Right atrium auricular region (tissue), 2 donors: ENCODE measurements at regions not wholly inside any gene's neighbourhood (a gene's known extent, or its start where the extent isn't known, plus 50 kb on each side); places are given as distances from the start of the nearest gene placed in this dataset.
"Not testable (repeated sequence)": the region's sequence is repeated elsewhere in the genome, so short reads cannot be mapped to it uniquely, and the experiment has no call there.

Source experiments
- DNase-seq: peaks from one replicate; pipeline ENCODE4 v3.0.0-alpha.2; 2019; ENCODE audit warnings: low spot score
- H3K27ac ChIP-seq, 2 donors: fragments of 200-600 bp; sonication (generic); 1 replicate in 1 of 2; 2 replicates in 1 of 2; pipeline ENCODE4 v1.5.1; 2016 to 2019
- H3K27me3 ChIP-seq, 2 donors: fragments of 200-600 bp; sonication (generic); one replicate each; pipeline versions ENCODE4 v1.5.1 to v1.6.0; 2017 to 2019
- H3K36me3 ChIP-seq: fragments of 200-600 bp; sonication (generic); one replicate; pipeline ENCODE4 v1.5.1; 2016
- H3K4me1 ChIP-seq, 2 donors: fragments of 200-600 bp; sonication (generic); one replicate each; pipeline versions ENCODE4 v1.5.1 to v1.6.0; 2017 to 2019
- H3K4me3 ChIP-seq, 2 donors: fragments of 200-600 bp; sonication (generic); 1 replicate in 1 of 2; 2 replicates in 1 of 2; pipeline ENCODE4 v1.5.1; 2017 to 2019; ENCODE audit warnings: mild to moderate bottlenecking in 1 of 2, moderate library complexity in 1 of 2
- H3K9me3 ChIP-seq, 2 donors: fragments of 200-600 bp; sonication (generic); one replicate each; pipeline ENCODE4 v1.5.1; 2019
- TF ChIP-seq, protein P1 (sequence below), 2 donors: fragments of 200-600 bp; sonication (generic); IDR thresholded peaks; one replicate each; pipeline ENCODE4 v1.5.1; 2019; ENCODE audit warnings: antibody characterized with exemption in 2 of 2

DNA sequence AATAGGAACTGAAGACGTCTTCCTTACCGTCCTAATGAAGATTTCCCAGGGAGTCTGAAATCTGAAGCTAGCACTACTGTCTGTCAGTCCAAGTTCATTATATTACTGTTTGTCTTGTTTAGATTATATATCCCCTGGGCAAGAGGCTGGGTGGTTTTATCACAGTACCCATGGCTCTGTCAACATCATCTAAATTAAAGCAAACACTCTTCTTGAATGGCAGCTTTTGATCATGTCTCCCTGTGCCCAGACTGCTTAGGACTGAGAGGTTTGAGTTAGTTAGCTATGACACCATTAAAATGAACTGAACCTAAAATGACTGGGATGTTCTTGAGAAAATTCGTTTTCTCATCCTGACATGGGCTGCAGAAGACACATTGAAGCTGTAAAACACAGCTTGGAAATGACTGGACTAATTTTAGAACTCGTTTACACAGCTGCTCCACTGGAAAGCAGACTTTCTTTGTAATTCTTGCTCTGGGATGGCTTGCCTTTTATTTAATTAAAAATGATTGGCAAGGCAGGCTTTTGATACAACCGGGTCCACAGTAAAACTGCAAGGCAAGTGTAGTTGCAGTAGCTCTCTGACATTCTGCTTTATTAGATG is 243.5 kb downstream of the MFSD1 start:
- no peaks in the 10 kb centered on the region for H3K9me3 ChIP-seq
- no peak overlapping the region for H3K4me3 ChIP-seq
- DNase-seq = no peak
- H3K36me3 ChIP-seq = no peaks in the 10 kb centered on the region
- TF ChIP-seq, protein P1, sequence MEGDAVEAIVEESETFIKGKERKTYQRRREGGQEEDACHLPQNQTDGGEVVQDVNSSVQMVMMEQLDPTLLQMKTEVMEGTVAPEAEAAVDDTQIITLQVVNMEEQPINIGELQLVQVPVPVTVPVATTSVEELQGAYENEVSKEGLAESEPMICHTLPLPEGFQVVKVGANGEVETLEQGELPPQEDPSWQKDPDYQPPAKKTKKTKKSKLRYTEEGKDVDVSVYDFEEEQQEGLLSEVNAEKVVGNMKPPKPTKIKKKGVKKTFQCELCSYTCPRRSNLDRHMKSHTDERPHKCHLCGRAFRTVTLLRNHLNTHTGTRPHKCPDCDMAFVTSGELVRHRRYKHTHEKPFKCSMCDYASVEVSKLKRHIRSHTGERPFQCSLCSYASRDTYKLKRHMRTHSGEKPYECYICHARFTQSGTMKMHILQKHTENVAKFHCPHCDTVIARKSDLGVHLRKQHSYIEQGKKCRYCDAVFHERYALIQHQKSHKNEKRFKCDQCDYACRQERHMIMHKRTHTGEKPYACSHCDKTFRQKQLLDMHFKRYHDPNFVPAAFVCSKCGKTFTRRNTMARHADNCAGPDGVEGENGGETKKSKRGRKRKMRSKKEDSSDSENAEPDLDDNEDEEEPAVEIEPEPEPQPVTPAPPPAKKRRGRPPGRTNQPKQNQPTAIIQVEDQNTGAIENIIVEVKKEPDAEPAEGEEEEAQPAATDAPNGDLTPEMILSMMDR (IDR thresholded peaks at IDR 0.05) = no peak
- H3K27me3 ChIP-seq = no peaks in the 10 kb centered on the region
- H3K27ac ChIP-seq = no peak overlapping the region
- H3K4me1 ChIP-seq = no peaks in the 10 kb centered on the region

DNA sequence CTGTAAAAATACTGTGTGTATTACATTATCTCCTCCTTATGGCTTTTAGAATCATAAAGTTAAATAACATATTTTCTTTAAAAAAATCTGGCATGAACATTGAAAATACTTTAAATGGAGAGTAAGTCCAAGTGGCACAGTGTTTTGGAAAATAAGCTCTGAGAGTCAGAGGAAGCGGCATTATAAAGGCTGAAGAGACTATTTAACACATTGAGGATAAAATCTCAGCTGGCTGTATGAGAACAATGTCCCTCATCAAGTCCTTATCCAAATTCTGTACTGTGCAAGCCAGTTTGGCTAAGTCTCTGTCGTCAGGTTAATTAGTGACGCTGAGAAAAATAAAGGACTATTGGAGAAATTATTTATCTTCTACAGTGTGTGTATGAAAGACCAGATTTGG is 245.5 kb downstream of the MFSD1 start:
- Histone ChIP-seq H3K4me1 (no peaks in the 10 kb centered on the region), H3K4me3 (no peak overlapping the region), H3K9me3 (no peaks in the 10 kb centered on the region), H3K27me3 (no peaks in the 10 kb centered on the region), H3K27ac (no peak overlapping the region), H3K36me3 (no peaks in the 10 kb centered on the region)
- TF ChIP-seq, protein P1 (IDR thresholded peaks at IDR 0.05) = no peak
- no peak for DNase-seq

DNA sequence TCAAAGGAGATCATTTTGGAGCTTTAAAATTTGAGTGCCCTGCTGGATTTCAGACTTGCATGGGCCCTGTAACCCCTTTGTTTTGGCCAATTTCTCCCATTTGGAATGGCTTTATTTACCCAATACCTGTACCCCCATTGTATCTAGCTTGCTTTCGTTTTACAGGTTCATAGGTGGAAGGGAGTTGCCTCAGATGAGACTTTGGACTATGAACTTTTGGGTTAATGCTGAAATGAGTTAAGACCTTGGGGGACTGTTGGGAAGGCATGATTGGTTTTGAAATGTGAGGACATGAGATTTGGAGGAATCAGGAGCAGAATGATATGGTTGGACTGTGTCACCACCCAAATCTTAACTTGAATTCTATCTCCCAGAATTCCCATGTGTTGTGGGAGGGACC is 250.6 kb downstream of the MFSD1 start:
- not testable (repeated sequence) for H3K9me3 ChIP-seq, H3K27ac ChIP-seq, DNase-seq, H3K36me3 ChIP-seq, H3K27me3 ChIP-seq, H3K4me3 ChIP-seq, H3K4me1 ChIP-seq

DNA sequence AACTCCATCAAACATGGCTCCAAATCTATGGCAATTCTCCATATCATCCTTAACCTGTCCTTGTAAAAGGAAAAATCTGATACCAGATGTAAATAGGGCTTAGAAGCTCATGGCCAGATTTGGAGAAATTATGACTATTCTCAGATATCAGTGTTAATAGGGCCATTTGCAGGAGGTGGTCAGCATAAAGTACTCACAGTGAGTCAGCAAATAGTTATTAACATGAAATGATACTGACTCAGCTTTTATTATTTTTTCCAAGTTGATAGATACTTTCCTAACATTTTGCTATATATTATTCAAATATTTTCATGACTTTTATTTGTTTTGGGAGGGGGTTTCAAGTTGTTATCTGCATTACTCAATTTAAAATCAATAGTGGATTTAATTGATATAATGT is 255.8 kb downstream of the MFSD1 start:
- Histone ChIP-seq H3K36me3 (no peaks in the 10 kb centered on the region), H3K27ac (no peak overlapping the region), H3K4me1 (no peaks in the 10 kb centered on the region), H3K27me3 (no peaks in the 10 kb centered on the region), H3K9me3 (no peaks in the 10 kb centered on the region), H3K4me3 (no peak overlapping the region)
- DNase-seq = no peak
- TF ChIP-seq, protein P1 (IDR thresholded peaks at IDR 0.05) = no peak

DNA sequence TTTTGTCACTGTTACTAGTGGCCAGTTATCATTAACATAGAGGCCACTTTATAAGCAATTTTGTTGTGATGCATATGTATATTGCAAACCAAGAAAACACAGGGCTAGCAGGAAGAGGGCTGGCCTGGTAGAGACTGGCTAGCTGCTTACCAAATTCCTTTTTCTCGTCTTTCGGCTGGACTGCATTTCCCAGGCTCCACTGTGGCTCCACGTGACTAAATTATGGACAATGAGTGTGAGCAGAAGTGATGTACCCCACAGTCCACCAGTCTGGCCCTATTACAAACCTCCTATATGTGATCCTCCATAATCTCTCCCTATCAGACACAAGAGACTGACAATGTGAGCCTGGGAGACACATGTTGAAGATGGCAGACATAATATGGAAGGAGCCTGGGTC is 257.0 kb downstream of the MFSD1 start:
- Histone ChIP-seq H3K27me3 (no peaks in the 10 kb centered on the region), H3K4me1 (no peaks in the 10 kb centered on the region), H3K4me3 (no peak overlapping the region), H3K36me3 (no peaks in the 10 kb centered on the region), H3K9me3 (no peaks in the 10 kb centered on the region), H3K27ac (no peak overlapping the region)
- TF ChIP-seq, protein P1 (IDR thresholded peaks at IDR 0.05) = no peak
- no peak for DNase-seq

DNA sequence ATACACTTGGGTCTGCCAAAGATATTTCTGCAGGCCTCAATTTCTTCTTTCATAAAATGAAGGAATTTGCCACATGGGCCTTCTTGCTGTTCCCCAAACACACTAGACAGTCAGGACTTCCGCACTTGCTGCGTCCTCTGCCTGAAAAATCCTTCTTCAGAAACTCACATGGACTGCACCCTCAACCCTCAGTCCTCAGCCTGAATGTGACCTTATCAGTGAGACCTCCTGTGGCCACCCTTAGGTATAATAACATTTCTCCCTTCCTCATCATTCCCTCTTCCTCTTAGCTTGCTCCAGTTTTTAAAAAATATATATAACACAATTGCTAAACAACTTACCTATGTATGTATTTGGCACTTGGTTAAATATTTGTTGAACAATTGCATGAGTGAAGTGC is 257.5 kb downstream of the MFSD1 start:
- Histone ChIP-seq H3K27ac (no peak overlapping the region), H3K36me3 (no peaks in the 10 kb centered on the region), H3K27me3 (no peaks in the 10 kb centered on the region), H3K4me1 (no peaks in the 10 kb centered on the region), H3K4me3 (no peak overlapping the region), H3K9me3 (no peaks in the 10 kb centered on the region)
- DNase-seq = no peak
- TF ChIP-seq, protein P1 (IDR thresholded peaks at IDR 0.05) = no peak
